ENCODE measurements at regions not wholly inside any gene's neighbourhood (a gene's known extent, or its start where the extent isn't known, plus 50 kb on each side); places are given as distances from the start of the nearest gene placed in this dataset.

GRCh38 chr11:97364047-97364446, 974.2 kb downstream of the JRKL start:
- no peak for TF ChIP-seq CTCF (IDR thresholded peaks at IDR 0.05)
- TF ChIP-seq POLR2A (IDR thresholded peaks at IDR 0.05): no peak

Measured in breast epithelium (tissue), 3 donors.